Hepatocyte (in vitro differentiated cells): ENCODE measurements at regions not wholly inside any gene's neighbourhood (a gene's known extent, or its start where the extent isn't known, plus 50 kb on each side); places are given as distances from the start of the nearest gene placed in this dataset.

Experiments used
- DNase-seq: peaks from one replicate; pipeline ENCODE4 v3.0.0-alpha.2; 2016; ENCODE audit warnings: low spot score
- H2AFZ ChIP-seq: fragments of 200-600 bp; sonication (generic); 2 replicates; pipeline ENCODE4 v1.6.0; 2016; ENCODE audit warnings: antibody characterized with exemption, mild to moderate bottlenecking
- H3K27ac ChIP-seq: fragments of 200-600 bp; sonication (generic); 2 replicates; pipeline ENCODE4 v1.5.1; 2016; ENCODE audit warnings: mild to moderate bottlenecking
- H3K27me3 ChIP-seq: fragments of 200-600 bp; sonication (generic); 2 replicates; pipeline ENCODE4 v1.6.1; 2016
- H3K36me3 ChIP-seq: fragments of 200-600 bp; sonication (generic); replicated peaks from 2 replicates; pipeline ENCODE4 v1.5.1; 2016; ENCODE audit warnings: low read depth; ENCODE audit not compliant: insufficient read depth
- H3K4me1 ChIP-seq: fragments of 200-600 bp; sonication (generic); 2 replicates; pipeline ENCODE4 v1.5.1; 2016; ENCODE audit warnings: mild to moderate bottlenecking, moderate library complexity; ENCODE audit not compliant: insufficient read depth
- H3K4me2 ChIP-seq: fragments of 200-600 bp; sonication (generic); 2 replicates; pipeline ENCODE4 v1.6.0; 2016
- H3K4me3 ChIP-seq: fragments of 200-600 bp; sonication (generic); 2 replicates; pipeline ENCODE4 v1.5.1; 2016; ENCODE audit warnings: mild to moderate bottlenecking
- H3K79me2 ChIP-seq: fragments of 200-600 bp; sonication (generic); 2 replicates; pipeline ENCODE4 v1.6.0; 2017; ENCODE audit warnings: mild to moderate bottlenecking
- H3K9me2 ChIP-seq: fragments of 200-600 bp; sonication (generic); replicated peaks from 2 replicates; pipeline ENCODE4 v1.6.0; 2017; ENCODE audit warnings: mild to moderate bottlenecking; ENCODE audit not compliant: insufficient read depth
- H3K9me3 ChIP-seq: fragments of 200-600 bp; sonication (generic); 2 replicates; pipeline ENCODE4 v1.5.1; 2016; ENCODE audit warnings: low read depth, mild to moderate bottlenecking
- H4K20me1 ChIP-seq: fragments of 200-600 bp; sonication (generic); 2 replicates; pipeline ENCODE4 v1.6.0; 2016; ENCODE audit warnings: mild to moderate bottlenecking; ENCODE audit not compliant: insufficient read depth, poor library complexity, severe bottlenecking
- CTCF ChIP-seq: fragments of 200-600 bp; sonication (generic); IDR thresholded peaks from 2 replicates; pipeline ENCODE4 v1.5.1; 2016; ENCODE audit warnings: antibody characterized with exemption, mild to moderate bottlenecking; ENCODE audit not compliant: poor library complexity
- EZH2 ChIP-seq: fragments of 200-600 bp; sonication (generic); IDR thresholded peaks from 2 replicates; pipeline ENCODE4 v1.6.1; 2016; ENCODE audit warnings: antibody characterized with exemption, mild to moderate bottlenecking, borderline replicate concordance
- EZH2phosphoT487 ChIP-seq: fragments of 200-600 bp; sonication (generic); IDR thresholded peaks from one replicate; pipeline ENCODE4 v1.6.1; 2018; ENCODE audit warnings: antibody characterized with exemption, mild to moderate bottlenecking, low read depth, moderate library complexity; ENCODE audit not compliant: unreplicated experiment, severe bottlenecking
- WGBS: methylation state at CpG from one replicate; pipeline ENCODE4 v1.1.6; 2016; ENCODE audit warnings: low lambda C conversion rate; ENCODE audit errors: missing lambda C conversion rate; 5-methylcytosine and 5-hydroxymethylcytosine counted together

GRCh38 chr14:105842105-105842504, 315.7 kb downstream of the TMEM121 start:
- Histone ChIP-seq H3K27ac (no peak overlapping the region), H2AFZ (no peak overlapping the region), H3K4me3 (no peak overlapping the region), H3K4me1 (no peaks in the 10 kb centered on the region), H3K9me2 (no peaks in the 10 kb centered on the region), H3K79me2 (no peaks in the 10 kb centered on the region), H3K27me3 (no peaks in the 10 kb centered on the region), H3K4me2 (no peak overlapping the region), H3K36me3 (no peaks in the 10 kb centered on the region), H3K9me3 (no peaks in the 10 kb centered on the region), H4K20me1 (no peaks in the 10 kb centered on the region)
- DNase-seq = no peak
- no peak for TF ChIP-seq CTCF
- TF ChIP-seq EZH2 = no peak
- TF ChIP-seq EZH2phosphoT487 = no peak
- 55% methylated on average over 4 of the region's 4 CpGs for WGBS

GRCh38 chr14:105843444-105844046, 317.2 kb downstream of the TMEM121 start:
- WGBS = 61% methylated on average over 13 of the region's 13 CpGs
- H3K9me3 ChIP-seq = no peaks in the 10 kb centered on the region
- H3K36me3 ChIP-seq = no peaks in the 10 kb centered on the region
- TF ChIP-seq EZH2 = no peak
- no peak for TF ChIP-seq CTCF
- TF ChIP-seq EZH2phosphoT487 = no peak
- H3K27me3 ChIP-seq = no peaks in the 10 kb centered on the region
- H3K27ac ChIP-seq = no peak overlapping the region
- no peaks in the 10 kb centered on the region for H3K4me1 ChIP-seq
- H3K79me2 ChIP-seq = no peaks in the 10 kb centered on the region
- H2AFZ ChIP-seq = no peak overlapping the region
- H3K9me2 ChIP-seq = no peaks in the 10 kb centered on the region
- H3K4me3 ChIP-seq = no peak overlapping the region
- no peak for DNase-seq
- no peak overlapping the region for H3K4me2 ChIP-seq
- no peaks in the 10 kb centered on the region for H4K20me1 ChIP-seq

- DNase-seq = no peak
- 86% methylated on average over 14 of the region's 16 CpGs for WGBS
- no peak overlapping the region for H3K4me2 ChIP-seq
- H3K36me3 ChIP-seq = no peaks in the 10 kb centered on the region
- H3K27me3 ChIP-seq = no peaks in the 10 kb centered on the region
- no peak overlapping the region for H2AFZ ChIP-seq
- no peaks in the 10 kb centered on the region for H3K79me2 ChIP-seq
- H3K4me1 ChIP-seq = no peaks in the 10 kb centered on the region
- H3K27ac ChIP-seq = no peak overlapping the region
- H3K4me3 ChIP-seq = no peak overlapping the region
- H4K20me1 ChIP-seq = no peaks in the 10 kb centered on the region
- TF ChIP-seq EZH2 (no peak), CTCF (no peak), EZH2phosphoT487 (no peak)
- no peaks in the 10 kb centered on the region for H3K9me2 ChIP-seq
- no peaks in the 10 kb centered on the region for H3K9me3 ChIP-seq
Observed at GRCh38 chr14:105844047-105844630, 317.8 kb downstream of the TMEM121 start.
